Naive thymus-derived CD4-positive, alpha-beta T cell (primary cell): ENCODE measurements at regions not wholly inside any gene's neighbourhood (a gene's known extent, or its start where the extent isn't known, plus 50 kb on each side); places are given as distances from the start of the nearest gene placed in this dataset.

Experiments used
- ATAC-seq: fragments of 150-1000 bp; cut with Tn5 transposase; 2 replicates; pipeline ENCODE4 v1.10.0; 2021; ENCODE audit warnings: mild to moderate bottlenecking, moderate library complexity
- CTCF ChIA-PET: fragments of 350-600 bp; sonication (Branson Sonifier 250); formaldehyde crosslinking; loops from one replicate; lab custom pipeline; 2021; ENCODE audit warnings: antibody characterized with exemption; lab: Charles Lee
- POLR2A ChIA-PET: fragments of 350-600 bp; sonication (Branson Sonifier 250); formaldehyde crosslinking; loops from one replicate; lab custom pipeline; 2021; ENCODE audit warnings: antibody characterized with exemption, inconsistent platforms; lab: Charles Lee
- DNase-seq, 9 donors: peaks; one replicate each; pipeline versions ENCODE4 v3.0.0 to v3.0.0-alpha.2; 2020 to 2022; ENCODE audit warnings: mixed read lengths in 1 of 9
- H3K27ac ChIP-seq: one replicate; pipeline ENCODE4 v1.7.0; 2013; ENCODE audit warnings: mild to moderate bottlenecking, low read depth, low read length, moderate library complexity
- H3K27me3 ChIP-seq, 2 donors: one replicate each; pipeline ENCODE4 v1.7.0; 2013; ENCODE audit warnings: low read length in 2 of 2, mild to moderate bottlenecking in 2 of 2, moderate library complexity in 2 of 2; ENCODE audit not compliant: control insufficient read depth in 2 of 2, insufficient read depth in 2 of 2
- H3K36me3 ChIP-seq, 3 experiments: 1 replicate in 2 of 3; 2 replicates in 1 of 3; pipeline ENCODE4 v1.7.0; 2013; ENCODE audit warnings: low read length in 3 of 3, mild to moderate bottlenecking in 3 of 3, moderate library complexity in 1 of 3; ENCODE audit not compliant: insufficient read depth in 3 of 3, control insufficient read depth in 2 of 3
- H3K4me1 ChIP-seq, 2 donors: one replicate each; pipeline ENCODE4 v1.7.0; 2013; ENCODE audit warnings: low read length in 2 of 2, mild to moderate bottlenecking in 2 of 2, moderate library complexity in 1 of 2; ENCODE audit not compliant: control insufficient read depth in 2 of 2, insufficient read depth in 2 of 2
- H3K4me3 ChIP-seq: 2 replicates; pipeline ENCODE4 v1.7.0; 2013; ENCODE audit warnings: mild to moderate bottlenecking, low read length
- H3K9me3 ChIP-seq, 3 experiments: 1 replicate in 2 of 3; 2 replicates in 1 of 3; pipeline ENCODE4 v1.7.0; 2013; ENCODE audit warnings: low read length in 3 of 3; ENCODE audit not compliant: control insufficient read depth in 2 of 3
- H3K27ac Mint-ChIP-seq, 9 donors: one replicate each; pipeline ENCODE4 v1.8.0; 2020 to 2022; ENCODE audit warnings: mixed read lengths in 9 of 9, mild to moderate bottlenecking in 8 of 9, moderate library complexity in 5 of 9, inconsistent platforms in 2 of 9
- H3K27me3 Mint-ChIP-seq, 5 donors: one replicate each; pipeline ENCODE4 v1.8.0; 2021 to 2022; ENCODE audit warnings: mixed read lengths in 5 of 5, mild to moderate bottlenecking in 1 of 5
- H3K36me3 Mint-ChIP-seq, 5 donors: one replicate each; pipeline ENCODE4 v1.8.0; 2020 to 2022; ENCODE audit warnings: mixed read lengths in 5 of 5, mild to moderate bottlenecking in 3 of 5, inconsistent platforms in 1 of 5
- H3K4me1 Mint-ChIP-seq, 7 donors: one replicate each; pipeline ENCODE4 v1.8.0; 2020 to 2022; ENCODE audit warnings: mixed read lengths in 7 of 7, mild to moderate bottlenecking in 3 of 7, inconsistent platforms in 1 of 7
- H3K4me3 Mint-ChIP-seq, 10 donors: one replicate each; pipeline ENCODE4 v1.8.0; 2020 to 2022; ENCODE audit warnings: mild to moderate bottlenecking in 10 of 10, mixed read lengths in 10 of 10, moderate library complexity in 6 of 10, inconsistent platforms in 2 of 10
- H3K9me3 Mint-ChIP-seq, 11 donors: one replicate each; pipeline ENCODE4 v1.8.0; 2020 to 2022; ENCODE audit warnings: mixed read lengths in 11 of 11, mild to moderate bottlenecking in 4 of 11, inconsistent platforms in 1 of 11, moderate library complexity in 1 of 11
- intact Hi-C, 2 donors: fragments of 100-400 bp; cut with micrococcal nuclease; formaldehyde crosslinking; loops; one replicate each; pipeline ENCODE4 v1.15.1; 2023

GRCh38 chr5:15214010-15214409 is 286.0 kb upstream of the FBXL7 start:
- POLR2A ChIA-PET: no interaction called here

DNA sequence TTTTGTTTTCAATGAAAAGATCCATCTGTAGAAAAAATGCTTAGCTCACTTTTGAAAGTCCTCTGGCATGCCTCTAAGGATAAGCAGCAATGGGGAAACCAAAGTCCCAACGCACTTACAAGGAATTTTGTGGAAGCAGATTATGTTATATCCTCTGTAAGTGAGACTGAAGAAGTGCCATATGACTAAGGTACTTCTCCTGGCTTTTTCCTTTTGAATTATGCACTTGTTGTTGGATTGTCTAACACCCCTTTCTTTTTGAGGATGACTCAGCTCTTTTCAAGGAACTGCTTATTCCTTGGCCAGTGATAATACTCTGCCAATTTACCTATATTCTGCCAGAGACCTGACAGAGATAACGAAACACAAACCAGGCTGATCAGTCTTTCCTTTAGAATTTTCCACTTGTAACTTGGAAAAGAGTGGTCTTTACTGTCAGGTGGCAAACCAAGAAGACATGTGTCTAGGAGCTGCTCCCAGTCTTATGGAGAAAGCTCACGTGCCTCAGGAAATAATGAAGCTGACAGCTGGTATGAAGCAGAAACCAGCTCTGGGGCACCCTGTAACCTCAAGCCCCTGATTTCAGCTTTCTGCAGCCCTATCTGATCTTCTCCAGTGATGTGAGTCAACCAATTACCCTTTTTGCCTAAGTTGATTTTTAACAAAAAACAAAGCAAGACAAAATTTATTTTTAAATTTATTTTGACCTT is 290.8 kb upstream of the FBXL7 start:
- CTCF ChIA-PET: interaction anchor here (0.7 kb wide), 1 partner anchor 74 kb away, joined by 3 read pairs; no protein-coding TSS in a partner anchor
- peaks cover 0 to 41% (median 17%) of the 10 kb centered on the region in 11 donors for H3K9me3 Mint-ChIP-seq
- DNase-seq: no peak

More at GRCh38 chr5:15214010-15214409, 286.0 kb upstream of the FBXL7 start:
- peaks cover 0 to 8% (median 3%) of the 10 kb centered on the region in 3 experiments for H3K9me3 ChIP-seq
- Mint-ChIP-seq H3K9me3 (peaks cover 0 to 53% (median 10%) of the 10 kb centered on the region in 11 donors), H3K4me1 (no peaks in the 10 kb centered on the region), H3K27me3 (no peaks in the 10 kb centered on the region), H3K27ac (no peak overlapping the region), H3K36me3 (peaks cover 0 to 4% (median 0%) of the 10 kb centered on the region in 5 donors), H3K4me3 (no peak overlapping the region)
- H3K27me3 ChIP-seq: no peaks in the 10 kb centered on the region
- H3K4me3 ChIP-seq: no peak overlapping the region
- CTCF ChIA-PET: no interaction called here
- H3K4me1 ChIP-seq: no peaks in the 10 kb centered on the region
- no peak for DNase-seq
- intact Hi-C loops: no loop called here
- no peak overlapping the region for H3K27ac ChIP-seq
- no peak for ATAC-seq
- no peaks in the 10 kb centered on the region for H3K36me3 ChIP-seq

DNA sequence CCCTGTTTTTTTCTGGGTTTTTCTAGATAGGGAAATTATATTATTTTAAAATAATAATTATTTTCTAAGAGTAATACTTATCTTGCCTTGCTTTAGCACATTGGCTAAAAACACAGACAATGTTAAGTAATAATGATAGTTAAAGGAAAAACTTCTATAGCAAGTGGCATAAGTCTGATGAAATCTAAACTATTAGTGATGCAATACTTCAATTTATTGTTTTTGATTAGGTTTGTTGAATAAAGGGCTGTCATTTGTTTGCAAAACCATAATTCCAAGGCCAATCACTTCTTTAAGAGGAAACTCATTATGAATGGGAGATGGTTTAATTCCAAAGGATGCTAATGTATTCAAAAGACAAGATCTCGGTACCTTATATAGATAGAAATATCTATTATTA is 293.8 kb upstream of the FBXL7 start:
- H3K36me3 ChIP-seq: no peaks in the 10 kb centered on the region
- no peaks in the 10 kb centered on the region for H3K4me1 Mint-ChIP-seq
- ATAC-seq (no peak), DNase-seq (no peak)
- ChIA-PET CTCF (no interaction called here), POLR2A (no interaction called here)
- H3K9me3 ChIP-seq: peaks cover 0 to 3% (median 0%) of the 10 kb centered on the region in 3 experiments
- no peaks in the 10 kb centered on the region for H3K27me3 ChIP-seq
- no peaks in the 10 kb centered on the region for H3K36me3 Mint-ChIP-seq
- no peak overlapping the region for H3K4me3 Mint-ChIP-seq
- intact Hi-C loops: no loop called here
- H3K27me3 Mint-ChIP-seq: no peaks in the 10 kb centered on the region
- H3K9me3 Mint-ChIP-seq: peaks cover 5 to 54% (median 25%) of the 10 kb centered on the region in 11 donors
- no peak overlapping the region for H3K27ac ChIP-seq
- no peak overlapping the region for H3K4me3 ChIP-seq
- no peaks in the 10 kb centered on the region for H3K4me1 ChIP-seq
- no peak overlapping the region for H3K27ac Mint-ChIP-seq

More for the DNA sequence above, 290.8 kb upstream of the FBXL7 start:
- Mint-ChIP-seq H3K27me3 (no peaks in the 10 kb centered on the region), H3K4me1 (no peaks in the 10 kb centered on the region), H3K36me3 (no peaks in the 10 kb centered on the region), H3K27ac (no peak overlapping the region), H3K4me3 (no peak overlapping the region)
- intact Hi-C loops: no loop called here
- Histone ChIP-seq H3K27me3 (no peaks in the 10 kb centered on the region), H3K4me3 (no peak overlapping the region), H3K27ac (no peak overlapping the region), H3K9me3 (peaks cover 0 to 3% (median 1%) of the 10 kb centered on the region in 3 experiments), H3K4me1 (no peaks in the 10 kb centered on the region), H3K36me3 (no peaks in the 10 kb centered on the region)
- no peak for ATAC-seq
- POLR2A ChIA-PET: no interaction called here

- no peaks in the 10 kb centered on the region for H3K9me3 ChIP-seq
- ChIA-PET POLR2A (no interaction called here), CTCF (no interaction called here)
- ATAC-seq (no peak), DNase-seq (no peak)
- Mint-ChIP-seq H3K4me1 (no peaks in the 10 kb centered on the region), H3K27me3 (no peaks in the 10 kb centered on the region), H3K36me3 (no peaks in the 10 kb centered on the region), H3K4me3 (no peak overlapping the region), H3K27ac (no peak overlapping the region), H3K9me3 (peaks cover 4 to 58% (median 18%) of the 10 kb centered on the region in 11 donors)
- no peaks in the 10 kb centered on the region for H3K4me1 ChIP-seq
- intact Hi-C loops: no loop called here
- H3K4me3 ChIP-seq: no peak overlapping the region
- H3K27ac ChIP-seq: no peak overlapping the region
- no peaks in the 10 kb centered on the region for H3K27me3 ChIP-seq
- no peaks in the 10 kb centered on the region for H3K36me3 ChIP-seq
Observed at GRCh38 chr5:15203376-15203775, 296.6 kb upstream of the FBXL7 start.

DNA sequence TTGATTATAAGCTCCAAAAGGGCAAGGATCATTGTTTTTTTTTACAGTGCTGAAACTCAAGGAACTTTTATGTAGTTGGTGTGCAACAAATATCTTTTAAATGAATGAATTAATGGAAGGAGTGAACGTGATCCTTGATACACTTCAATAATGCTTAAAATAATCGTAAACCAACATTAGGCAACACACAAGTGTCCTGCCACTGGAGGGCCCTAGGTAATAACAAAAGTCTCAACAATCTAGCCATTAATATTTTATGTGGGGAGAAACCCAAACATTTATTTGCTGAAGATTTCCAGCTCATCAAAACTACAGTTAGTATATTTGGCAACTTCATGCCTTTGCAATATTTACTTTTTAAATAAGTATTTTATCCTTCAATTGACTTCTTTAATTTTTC is 309.0 kb upstream of the FBXL7 start:
- no peak overlapping the region for H3K27ac ChIP-seq
- DNase-seq: no peak
- H3K9me3 Mint-ChIP-seq: peaks cover 8 to 59% (median 10%) of the 10 kb centered on the region in 11 donors
- no peak overlapping the region for H3K4me3 ChIP-seq
- H3K36me3 ChIP-seq: no peaks in the 10 kb centered on the region
- no peaks in the 10 kb centered on the region for H3K4me1 ChIP-seq
- ChIA-PET POLR2A (no interaction called here), CTCF (no interaction called here)
- H3K4me1 Mint-ChIP-seq: no peaks in the 10 kb centered on the region
- peaks cover 0 to 7% (median 0%) of the 10 kb centered on the region in 3 experiments for H3K9me3 ChIP-seq
- H3K4me3 Mint-ChIP-seq: no peak overlapping the region
- intact Hi-C loops: no loop called here
- H3K27me3 Mint-ChIP-seq: no peaks in the 10 kb centered on the region
- ATAC-seq: no peak
- peaks cover 0 to 10% (median 0%) of the 10 kb centered on the region in 5 donors for H3K36me3 Mint-ChIP-seq
- no peaks in the 10 kb centered on the region for H3K27me3 ChIP-seq
- no peak overlapping the region for H3K27ac Mint-ChIP-seq

DNA sequence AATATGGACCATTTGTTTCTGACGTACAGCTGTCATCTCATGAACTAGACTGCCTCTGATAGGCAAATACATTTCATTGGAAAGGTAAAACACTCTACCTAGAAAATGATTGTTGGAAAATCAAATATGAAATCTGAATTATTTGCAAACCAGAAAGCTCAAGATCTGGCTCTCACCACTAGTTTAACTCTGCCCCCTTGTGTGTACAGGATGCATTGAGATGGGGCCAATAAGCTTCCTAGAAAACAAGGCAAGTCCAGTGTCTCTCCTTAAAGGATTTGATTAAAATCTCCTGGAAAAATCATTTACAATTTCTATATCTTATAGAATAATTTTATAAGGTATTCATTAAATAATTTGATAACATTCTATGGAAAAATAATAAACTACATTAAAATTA is 311.9 kb upstream of the ANKH start:
- DNase-seq: no peak
- no peak for ATAC-seq
- H3K27ac ChIP-seq: no peak overlapping the region
- H3K9me3 ChIP-seq: peaks cover 0 to 4% (median 0%) of the 10 kb centered on the region in 3 experiments
- Mint-ChIP-seq H3K27ac (no peak overlapping the region), H3K36me3 (peaks cover 0 to 4% (median 0%) of the 10 kb centered on the region in 5 donors), H3K4me1 (no peaks in the 10 kb centered on the region), H3K9me3 (peaks cover 0 to 49% (median 12%) of the 10 kb centered on the region in 11 donors), H3K4me3 (no peak overlapping the region), H3K27me3 (no peaks in the 10 kb centered on the region)
- H3K4me3 ChIP-seq: no peak overlapping the region
- H3K36me3 ChIP-seq: no peaks in the 10 kb centered on the region
- ChIA-PET CTCF (no interaction called here), POLR2A (no interaction called here)
- no peaks in the 10 kb centered on the region for H3K4me1 ChIP-seq
- intact Hi-C loops: no loop called here
- no peaks in the 10 kb centered on the region for H3K27me3 ChIP-seq

DNA sequence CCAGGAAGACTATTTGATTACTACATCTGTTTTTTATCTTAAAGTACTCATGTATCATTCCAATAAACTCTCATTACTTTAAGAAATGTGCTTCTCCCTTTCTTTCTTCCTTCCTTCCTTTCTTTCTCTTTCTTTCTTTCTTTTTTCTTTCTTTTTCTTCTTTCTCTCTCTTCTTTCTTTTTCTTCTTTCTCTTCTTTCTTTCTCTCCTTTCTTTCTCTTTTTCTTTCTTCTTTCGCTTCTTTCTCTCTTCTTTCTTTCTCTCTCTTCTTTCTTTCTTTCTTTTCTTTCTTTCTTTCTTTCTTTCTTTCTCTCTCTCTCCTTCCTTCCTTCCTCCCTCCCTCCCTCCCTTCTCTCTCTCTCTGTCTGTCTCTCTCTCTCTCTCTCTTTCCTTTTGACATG is 298.6 kb upstream of the ANKH start:
- intact Hi-C loops: no loop called here

More for the DNA sequence above, 298.6 kb upstream of the ANKH start:
- H3K4me1 ChIP-seq: no peaks in the 10 kb centered on the region
- H3K9me3 Mint-ChIP-seq: peaks cover 13 to 80% (median 28%) of the 10 kb centered on the region in 11 donors
- ChIA-PET CTCF (no interaction called here), POLR2A (no interaction called here)
- no peaks in the 10 kb centered on the region for H3K36me3 ChIP-seq
- H3K9me3 ChIP-seq: peaks cover 0 to 23% (median 4%) of the 10 kb centered on the region in 3 experiments
- peaks cover 0 to 6% (median 0%) of the 10 kb centered on the region in 5 donors for H3K27me3 Mint-ChIP-seq
- no peaks in the 10 kb centered on the region for H3K27me3 ChIP-seq
- no peak for DNase-seq
- H3K27ac Mint-ChIP-seq: no peak overlapping the region
- H3K4me1 Mint-ChIP-seq: peaks cover 0 to 4% (median 0%) of the 10 kb centered on the region in 7 donors
- no peak for ATAC-seq
- no peak overlapping the region for H3K4me3 Mint-ChIP-seq
- H3K27ac ChIP-seq: no peak overlapping the region
- no peak overlapping the region for H3K4me3 ChIP-seq
- peaks cover 0 to 21% (median 4%) of the 10 kb centered on the region in 5 donors for H3K36me3 Mint-ChIP-seq
